ENCODE measurements at regions not wholly inside any gene's neighbourhood (a gene's known extent, or its start where the extent isn't known, plus 50 kb on each side); places are given as distances from the start of the nearest gene placed in this dataset.
A peak's percentile ranks its signal among the peaks of the same experiment; 100 is the strongest.
"Not testable (repeated sequence)": the region's sequence is repeated elsewhere in the genome, so short reads cannot be mapped to it uniquely, and the experiment has no call there.

DNA sequence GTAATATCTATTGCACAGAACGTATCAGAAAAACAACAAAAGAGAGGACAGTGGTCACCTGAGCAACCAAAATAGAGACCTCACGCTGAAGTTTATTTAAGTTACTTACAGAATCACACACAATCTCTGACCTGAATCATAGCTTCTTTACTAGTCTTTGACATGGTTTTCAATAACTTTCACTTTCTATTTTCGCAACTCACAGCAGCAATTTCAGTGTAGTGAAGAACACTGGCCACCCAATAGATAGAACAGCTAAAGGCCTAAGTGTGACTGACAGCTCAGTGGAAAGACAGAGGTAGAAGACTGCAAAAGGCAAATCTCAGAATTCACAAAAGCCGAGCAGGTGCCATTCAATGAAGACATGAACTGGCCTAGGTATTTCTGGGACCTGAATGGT, 435.6 kb upstream of the CHRM3 start:
- DNase-seq (no peak), ATAC-seq (replicated peaks in 1 of 2) (no peak)
- H3K4me1 Mint-ChIP-seq (ENCODE audit: low read depth), result no peaks in the 10 kb centered on the region
- no peaks in the 10 kb centered on the region for H3K27me3 Mint-ChIP-seq (ENCODE audit: low read depth)
- H3K4me3 Mint-ChIP-seq, result peak overlapping the region in 1 of 2 donors; percentile 12
- no peak overlapping the region for H3K27ac Mint-ChIP-seq
- peaks cover 1% of the 10 kb centered on the region in 2 donors for H3K9me3 Mint-ChIP-seq
- peaks cover 0 to 1% of the 10 kb centered on the region in 2 donors for H3K36me3 Mint-ChIP-seq (ENCODE audit: insufficient read depth in 2 of 2)

DNA sequence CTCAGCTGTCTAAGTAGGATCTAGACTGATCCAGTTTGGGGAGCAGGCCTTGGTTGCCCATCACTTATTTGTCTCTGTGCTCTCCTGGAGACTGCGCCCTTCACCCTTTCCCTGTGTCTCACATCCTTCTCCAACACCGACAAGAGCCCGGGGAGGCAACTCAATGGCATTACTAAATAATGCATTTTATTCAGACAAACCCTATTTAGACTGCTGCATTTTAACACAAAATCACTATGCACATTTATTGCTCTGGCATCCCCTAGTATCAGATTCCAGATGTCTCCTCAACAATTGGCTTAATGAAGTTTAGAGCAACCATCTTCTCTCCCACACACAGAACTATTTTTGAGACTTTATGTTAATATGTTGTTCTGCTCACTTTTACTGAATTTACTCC, 436.4 kb upstream of the CHRM3 start:
- no peak overlapping the region for H3K4me3 Mint-ChIP-seq
- DNase-seq (no peak), ATAC-seq (replicated peaks in 1 of 2) (no peak)
- H3K27ac Mint-ChIP-seq, result no peak overlapping the region
- H3K9me3 Mint-ChIP-seq, result peaks cover 1% of the 10 kb centered on the region in 2 donors
- H3K4me1 Mint-ChIP-seq (ENCODE audit: low read depth), result no peaks in the 10 kb centered on the region
- peaks cover 0 to 1% of the 10 kb centered on the region in 2 donors for H3K36me3 Mint-ChIP-seq (ENCODE audit: insufficient read depth in 2 of 2)
- no peaks in the 10 kb centered on the region for H3K27me3 Mint-ChIP-seq (ENCODE audit: low read depth)

DNA sequence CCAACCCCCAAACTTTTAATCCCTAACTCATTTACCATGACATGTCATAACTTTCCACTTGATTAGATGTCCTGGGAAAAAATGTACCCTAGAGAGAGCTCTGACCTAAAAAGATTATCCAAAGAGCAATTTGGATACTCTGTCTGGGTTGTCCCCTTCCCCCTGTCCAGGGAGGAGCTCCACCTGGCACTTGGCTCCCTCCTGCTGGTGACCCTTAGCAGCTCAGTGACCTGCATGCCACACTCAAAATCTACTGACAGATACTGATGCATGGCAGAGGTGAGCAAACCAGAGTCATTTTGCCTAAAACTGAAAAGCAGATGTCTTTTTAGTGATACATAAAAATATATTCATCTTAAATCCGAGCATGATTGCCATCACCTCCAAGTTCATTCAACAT, 442.3 kb upstream of the CHRM3 start:
- H3K27me3 Mint-ChIP-seq (ENCODE audit: low read depth), result no peaks in the 10 kb centered on the region
- H3K4me1 Mint-ChIP-seq (ENCODE audit: low read depth), result no peaks in the 10 kb centered on the region
- DNase-seq (no peak), ATAC-seq (replicated peaks in 1 of 2) (no peak)
- H3K4me3 Mint-ChIP-seq, result no peak overlapping the region
- peaks cover 0 to 5% of the 10 kb centered on the region in 2 donors for H3K9me3 Mint-ChIP-seq
- no peaks in the 10 kb centered on the region for H3K36me3 Mint-ChIP-seq (ENCODE audit: insufficient read depth in 2 of 2)
- no peak overlapping the region for H3K27ac Mint-ChIP-seq

DNA sequence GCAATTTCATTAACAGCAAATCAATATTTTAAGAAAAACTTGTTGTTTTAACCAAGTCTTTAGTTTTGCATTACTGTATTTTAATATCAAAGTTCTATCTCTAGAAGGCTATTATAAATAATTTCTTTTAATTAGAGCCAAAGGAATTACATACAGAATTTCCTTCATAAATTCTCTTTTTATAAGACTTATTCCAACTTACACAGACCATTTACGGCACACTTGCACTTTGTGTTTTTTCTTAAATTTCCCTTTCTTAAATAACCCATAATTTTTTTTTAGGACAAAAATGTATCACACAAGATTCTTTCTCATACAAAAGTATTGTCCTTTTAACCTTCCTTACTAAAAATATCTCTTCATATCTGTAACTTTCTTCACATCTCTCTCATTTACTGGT, 458.5 kb upstream of the CHRM3 start:
- H3K4me3 Mint-ChIP-seq, result no peak overlapping the region

DNA sequence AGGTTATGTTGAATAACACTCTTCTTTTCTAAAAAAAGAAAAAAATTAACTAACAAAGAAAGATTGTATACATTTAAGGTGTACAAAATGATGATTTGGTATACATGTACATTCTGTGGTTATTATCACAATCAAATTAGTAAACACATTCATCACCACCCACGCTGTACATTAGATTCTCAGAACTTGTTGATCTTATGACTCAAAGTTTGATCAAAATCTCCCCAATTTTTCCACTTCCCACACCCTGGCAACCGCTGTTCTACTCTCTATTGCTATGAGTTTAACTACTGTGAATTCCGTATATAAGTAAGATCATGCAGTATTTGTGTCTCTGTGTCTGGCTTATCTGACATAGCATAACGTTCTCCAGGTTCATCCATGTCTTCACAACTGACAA, 469.5 kb upstream of the CHRM3 start:
- H3K27me3 Mint-ChIP-seq (ENCODE audit: low read depth), result no peaks in the 10 kb centered on the region

More for the DNA sequence above, 458.5 kb upstream of the CHRM3 start:
- DNase-seq (no peak), ATAC-seq (replicated peaks in 1 of 2) (no peak)
- Mint-ChIP-seq H3K27me3 (ENCODE audit: low read depth) (no peaks in the 10 kb centered on the region), H3K36me3 (ENCODE audit: insufficient read depth in 2 of 2) (no peaks in the 10 kb centered on the region), H3K4me1 (ENCODE audit: low read depth) (no peaks in the 10 kb centered on the region), H3K27ac (no peak overlapping the region), H3K9me3 (peaks cover 1 to 8% of the 10 kb centered on the region in 2 donors)

DNA sequence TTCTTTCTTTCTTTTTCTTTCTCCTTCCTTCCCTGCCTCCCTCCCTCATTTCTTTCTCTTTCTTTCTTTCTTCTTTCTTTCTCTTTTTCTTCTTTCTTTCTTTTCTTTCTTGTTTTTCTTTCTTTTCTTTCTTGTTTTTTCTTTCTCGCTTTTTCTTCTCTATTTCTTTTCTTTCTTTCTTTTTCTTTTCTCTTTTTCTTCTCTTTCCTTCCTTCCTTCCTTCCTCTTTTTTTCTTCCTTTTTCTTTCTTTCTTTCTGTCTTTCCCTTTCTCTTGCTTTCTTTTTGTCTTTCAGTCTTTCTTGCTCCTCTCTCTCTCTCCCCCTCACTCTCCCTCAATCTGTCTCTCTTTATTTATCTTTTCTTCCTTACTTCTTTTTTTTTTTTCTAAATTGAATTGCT, 472.0 kb upstream of the CHRM3 start:
- no peaks in the 10 kb centered on the region for H3K36me3 Mint-ChIP-seq (ENCODE audit: insufficient read depth in 2 of 2)
- no peak overlapping the region for H3K4me3 Mint-ChIP-seq
- H3K9me3 Mint-ChIP-seq, result peaks cover 12% of the 10 kb centered on the region in 2 donors
- no peaks in the 10 kb centered on the region for H3K4me1 Mint-ChIP-seq (ENCODE audit: low read depth)
- no peak overlapping the region for H3K27ac Mint-ChIP-seq
- no peak for DNase-seq
- H3K27me3 Mint-ChIP-seq (ENCODE audit: low read depth), result no peaks in the 10 kb centered on the region
- no peak for ATAC-seq (replicated peaks in 1 of 2)

More for the DNA sequence above, 469.5 kb upstream of the CHRM3 start:
- Mint-ChIP-seq H3K4me1 (ENCODE audit: low read depth) (no peaks in the 10 kb centered on the region), H3K27ac (no peak overlapping the region), H3K36me3 (ENCODE audit: insufficient read depth in 2 of 2) (no peaks in the 10 kb centered on the region), H3K9me3 (peaks cover 5 to 10% of the 10 kb centered on the region in 2 donors), H3K4me3 (no peak overlapping the region)
- no peak for DNase-seq
- no peak for ATAC-seq (replicated peaks in 1 of 2)

DNA sequence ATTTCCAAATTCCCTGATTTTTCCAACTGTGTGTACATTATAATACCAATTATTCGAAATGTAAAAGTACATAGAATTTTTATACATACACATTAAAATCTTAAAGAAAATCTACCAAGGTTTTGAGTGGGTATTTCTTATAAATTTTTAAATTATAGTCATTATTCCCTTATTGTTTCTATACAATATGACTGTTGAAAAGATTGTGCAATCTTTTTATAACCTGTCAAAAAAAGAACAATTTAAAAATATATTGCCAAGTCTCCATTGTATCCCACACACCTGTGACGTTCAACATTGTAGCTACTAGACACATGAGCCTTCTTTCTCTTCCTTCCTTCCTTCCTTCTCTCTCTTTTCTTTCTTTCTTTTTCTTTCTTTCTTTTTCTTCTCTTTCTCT, 473.2 kb upstream of the CHRM3 start:
- Mint-ChIP-seq H3K4me1 (ENCODE audit: low read depth) (no peaks in the 10 kb centered on the region), H3K27ac (no peak overlapping the region), H3K9me3 (peaks cover 12% of the 10 kb centered on the region in 2 donors), H3K27me3 (ENCODE audit: low read depth) (no peaks in the 10 kb centered on the region), H3K36me3 (ENCODE audit: insufficient read depth in 2 of 2) (no peaks in the 10 kb centered on the region), H3K4me3 (no peak overlapping the region)
- no peak for ATAC-seq (replicated peaks in 1 of 2)
- DNase-seq, result no peak

DNA sequence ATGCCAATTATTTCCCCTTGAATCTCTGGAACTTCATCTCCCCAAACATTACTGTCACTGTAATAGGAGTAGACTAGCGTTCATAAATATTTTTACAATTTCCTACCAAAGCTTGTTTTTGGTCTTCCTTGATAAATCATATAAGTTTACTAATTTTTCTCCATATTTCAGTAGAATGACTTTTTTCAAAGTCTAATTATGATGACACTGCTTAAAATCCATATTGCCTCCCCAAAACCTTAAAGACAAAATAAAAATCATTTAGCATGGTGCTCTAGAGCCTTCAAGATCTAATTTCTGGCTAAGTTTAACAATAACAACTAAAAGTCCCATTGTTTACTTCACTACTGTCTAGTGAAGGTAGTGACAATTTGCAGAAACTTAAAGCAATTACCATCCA, 474.2 kb upstream of the CHRM3 start:
- peaks cover 12% of the 10 kb centered on the region in 2 donors for H3K9me3 Mint-ChIP-seq
- H3K27ac Mint-ChIP-seq, result no peak overlapping the region

DNA sequence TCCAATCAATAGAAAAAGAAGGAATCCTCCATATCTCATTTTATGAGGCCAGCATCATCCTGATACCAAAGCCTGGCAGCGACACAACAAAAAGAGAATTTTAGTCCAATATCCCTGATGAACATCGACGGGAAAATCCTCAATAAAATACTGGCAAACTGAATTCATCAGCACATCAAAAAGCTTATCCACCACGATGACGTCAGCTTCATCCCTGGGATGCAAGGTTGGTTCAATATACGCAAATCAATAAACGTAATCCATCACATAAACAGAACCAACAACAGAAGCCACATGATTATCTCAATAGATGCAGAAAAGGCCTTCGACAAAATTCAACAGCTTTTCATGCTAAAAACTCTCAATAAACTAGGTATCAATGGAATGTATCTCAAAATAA, 483.6 kb upstream of the CHRM3 start:
- H3K27ac Mint-ChIP-seq; H3K27me3 Mint-ChIP-seq (ENCODE audit: low read depth): not testable (repeated sequence)
- H3K9me3 Mint-ChIP-seq, result peaks cover 8 to 19% of the 10 kb centered on the region in 2 donors

More for the DNA sequence above, 474.2 kb upstream of the CHRM3 start:
- Mint-ChIP-seq H3K4me1 (ENCODE audit: low read depth) (no peaks in the 10 kb centered on the region), H3K4me3 (no peak overlapping the region), H3K36me3 (ENCODE audit: insufficient read depth in 2 of 2) (no peaks in the 10 kb centered on the region), H3K27me3 (ENCODE audit: low read depth) (no peaks in the 10 kb centered on the region)
- ATAC-seq (replicated peaks in 1 of 2) (no peak), DNase-seq (no peak)

DNA sequence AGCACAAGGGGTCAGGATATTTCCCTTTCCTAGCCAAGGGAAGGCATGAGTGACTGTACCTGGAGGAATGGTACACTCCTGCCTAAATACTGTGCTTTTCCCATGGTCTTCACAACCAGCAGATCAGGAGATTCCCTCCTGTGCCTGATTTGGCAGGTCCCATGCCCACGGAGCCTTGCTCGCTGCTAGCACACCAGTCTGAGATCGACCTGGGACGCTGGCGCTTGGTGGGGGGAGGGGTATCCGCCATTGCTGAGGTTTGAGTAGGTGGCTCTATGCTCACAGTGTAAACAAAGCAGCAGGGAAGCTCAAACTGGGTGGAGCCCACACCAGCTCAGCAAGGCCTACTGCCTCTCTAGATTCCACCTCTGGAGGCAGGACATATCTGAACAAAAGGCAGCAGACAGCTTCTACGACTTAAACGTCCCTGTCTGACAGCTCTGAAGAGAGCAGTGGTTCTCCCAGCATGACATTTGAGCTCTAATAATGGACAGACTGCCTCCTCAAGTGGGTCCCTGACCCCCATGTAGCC, 486.0 kb upstream of the CHRM3 start:
- no peak for ATAC-seq (replicated peaks in 1 of 2)
- H3K36me3 Mint-ChIP-seq (ENCODE audit: insufficient read depth in 2 of 2), result peaks cover 1 to 6% of the 10 kb centered on the region in 2 donors
- no peaks in the 10 kb centered on the region for H3K27me3 Mint-ChIP-seq (ENCODE audit: low read depth)
- H3K4me1 Mint-ChIP-seq (ENCODE audit: low read depth), result no peaks in the 10 kb centered on the region
- no peak overlapping the region for H3K4me3 Mint-ChIP-seq
- no peak for DNase-seq
- peaks cover 14 to 22% of the 10 kb centered on the region in 2 donors for H3K9me3 Mint-ChIP-seq
- H3K27ac Mint-ChIP-seq, result no peak overlapping the region

More for the DNA sequence above, 483.6 kb upstream of the CHRM3 start:
- not testable (repeated sequence) for H3K4me1 Mint-ChIP-seq (ENCODE audit: low read depth); ATAC-seq (replicated peaks in 1 of 2); H3K4me3 Mint-ChIP-seq; H3K36me3 Mint-ChIP-seq (ENCODE audit: insufficient read depth in 2 of 2); DNase-seq

DNA sequence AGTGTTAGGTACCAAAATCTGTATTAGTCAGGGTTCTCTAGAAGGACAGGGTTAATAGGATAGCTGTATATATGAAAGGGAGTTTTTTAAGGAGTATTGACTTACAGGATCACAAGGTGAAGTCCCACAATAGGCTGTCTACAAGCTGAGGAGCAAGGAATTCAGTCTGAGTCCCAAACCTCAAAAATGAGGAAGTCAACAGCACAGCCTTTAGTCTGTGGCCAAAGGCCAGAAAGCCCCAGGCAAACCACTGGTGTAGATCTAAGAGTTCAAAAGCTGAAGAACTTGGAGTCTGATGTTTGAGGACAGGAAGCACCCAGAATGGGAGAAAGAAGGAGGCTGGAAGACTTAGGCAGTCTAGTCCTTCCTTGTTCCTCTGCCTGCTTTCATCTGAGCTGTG, 487.5 kb upstream of the CHRM3 start:
- Mint-ChIP-seq H3K27me3 (ENCODE audit: low read depth) (no peaks in the 10 kb centered on the region), H3K27ac (no peak overlapping the region), H3K9me3 (peaks cover 15 to 21% of the 10 kb centered on the region in 2 donors), H3K36me3 (ENCODE audit: insufficient read depth in 2 of 2) (peaks cover 1 to 6% of the 10 kb centered on the region in 2 donors), H3K4me3 (no peak overlapping the region), H3K4me1 (ENCODE audit: low read depth) (no peaks in the 10 kb centered on the region)
- no peak for ATAC-seq (replicated peaks in 1 of 2)
- DNase-seq, result no peak

DNA sequence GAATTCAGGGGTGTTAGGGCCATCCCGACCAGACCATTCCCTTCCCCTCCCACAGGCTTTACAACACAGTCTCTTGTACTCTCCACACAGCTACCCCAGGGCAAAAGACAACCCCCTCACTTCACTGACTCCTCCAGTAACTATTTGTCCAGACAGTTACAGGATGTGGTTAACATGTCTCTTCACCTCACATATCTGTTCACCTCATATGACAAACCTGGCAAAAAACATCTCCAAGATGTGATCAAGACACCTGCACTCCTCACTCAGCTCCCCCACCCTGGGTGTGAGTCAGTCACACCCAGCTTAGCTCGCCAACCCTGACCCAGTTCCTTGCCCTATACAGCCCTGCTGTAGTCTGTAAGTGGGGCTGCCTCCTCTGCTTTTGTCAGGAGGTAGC, 490.5 kb upstream of the CHRM3 start:
- Mint-ChIP-seq H3K36me3 (ENCODE audit: insufficient read depth in 2 of 2) (peaks cover 0 to 1% of the 10 kb centered on the region in 2 donors), H3K27ac (no peak overlapping the region), H3K9me3 (peaks cover 10 to 11% of the 10 kb centered on the region in 2 donors), H3K4me3 (no peak overlapping the region), H3K4me1 (ENCODE audit: low read depth) (no peaks in the 10 kb centered on the region), H3K27me3 (ENCODE audit: low read depth) (no peaks in the 10 kb centered on the region)
- ATAC-seq (replicated peaks in 1 of 2), result no peak
- DNase-seq, result no peak

DNA sequence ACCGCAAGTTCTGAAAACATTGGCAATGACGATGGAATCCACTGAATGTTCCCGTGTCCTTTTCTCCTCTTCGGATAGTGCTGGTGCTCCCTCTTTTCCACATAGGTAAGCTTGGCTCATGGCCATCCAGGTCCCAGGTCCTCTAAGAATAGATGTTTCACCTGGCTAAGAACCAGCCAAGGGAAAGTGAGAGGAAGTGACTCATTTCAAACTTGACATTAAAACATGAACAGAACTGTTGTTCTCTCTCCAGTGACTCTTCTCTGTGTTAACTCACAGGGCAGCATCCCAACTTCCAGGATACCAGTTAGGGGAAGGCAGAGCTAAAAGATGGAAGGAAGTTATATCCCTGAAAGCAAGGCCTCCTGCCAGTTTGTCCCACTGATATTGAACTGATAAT, 493.8 kb upstream of the CHRM3 start:
- Mint-ChIP-seq H3K4me1 (ENCODE audit: low read depth) (no peaks in the 10 kb centered on the region), H3K9me3 (peaks cover 6 to 7% of the 10 kb centered on the region in 2 donors), H3K27me3 (ENCODE audit: low read depth) (no peaks in the 10 kb centered on the region), H3K4me3 (no peak overlapping the region), H3K36me3 (ENCODE audit: insufficient read depth in 2 of 2) (no peaks in the 10 kb centered on the region), H3K27ac (no peak overlapping the region)
- ATAC-seq (replicated peaks in 1 of 2) (no peak), DNase-seq (no peak)

DNA sequence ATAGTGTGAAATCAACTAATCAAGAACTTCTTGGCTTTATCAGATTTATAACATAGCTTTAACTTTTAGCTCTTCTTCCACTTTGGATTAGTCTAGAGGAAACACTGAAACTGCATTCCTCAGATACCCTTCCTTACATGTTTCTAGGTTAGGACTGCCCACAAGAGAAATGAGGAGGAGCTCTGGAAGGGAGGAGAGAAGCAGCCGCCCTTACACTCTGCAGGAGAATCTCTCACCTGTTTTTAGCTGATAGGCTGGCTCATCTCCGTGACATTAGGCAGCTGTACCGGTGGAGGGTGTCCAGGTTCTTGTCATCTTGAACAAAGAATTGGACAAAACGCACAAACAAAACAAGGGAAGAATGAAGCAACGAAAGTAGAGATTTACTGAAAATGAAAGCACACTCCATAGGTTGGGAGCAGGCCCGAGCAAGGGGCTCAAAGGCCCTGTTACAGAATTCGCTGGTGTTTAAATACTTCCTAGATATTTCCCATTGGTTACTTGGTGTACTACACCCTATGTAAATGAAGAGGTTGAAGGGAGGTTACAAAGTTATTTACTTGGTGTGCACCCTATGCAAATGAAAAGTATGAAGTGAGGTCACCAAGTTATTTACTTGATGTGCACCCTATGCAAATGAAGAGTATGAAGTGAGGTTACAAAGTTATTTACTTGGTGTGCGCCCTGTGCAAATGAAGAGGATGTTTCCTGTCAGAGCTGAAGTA, 524.9 kb upstream of the CHRM3 start:
- no peaks in the 10 kb centered on the region for H3K4me1 Mint-ChIP-seq (ENCODE audit: low read depth)
- H3K36me3 Mint-ChIP-seq (ENCODE audit: insufficient read depth in 2 of 2), result no peaks in the 10 kb centered on the region
- no peak overlapping the region for H3K4me3 Mint-ChIP-seq
- H3K27me3 Mint-ChIP-seq (ENCODE audit: low read depth), result no peaks in the 10 kb centered on the region
- H3K9me3 Mint-ChIP-seq, result peaks cover 0 to 3% of the 10 kb centered on the region in 2 donors
- DNase-seq (no peak), ATAC-seq (replicated peaks in 1 of 2) (no peak)
- no peak overlapping the region for H3K27ac Mint-ChIP-seq

Measured in activated T-cell treated with anti-CD3 and anti-CD28 coated beads, Interleukin-2, amount 50 U/mL, for 72 hours (primary cell).